ENCODE measurements at regions not wholly inside any gene's neighbourhood (a gene's known extent, or its start where the extent isn't known, plus 50 kb on each side); places are given as distances from the start of the nearest gene placed in this dataset.

GRCh38 chr10:71128311-71128980 is 83.9 kb upstream of the UNC5B start:
- H3K27me3 ChIP-seq (ENCODE audit: control insufficient read depth in 2 of 2, insufficient read depth in 2 of 2, low read length in 2 of 2): peaks cover 12 to 51% of the 10 kb centered on the region in 2 experiments
- H3K79me2 ChIP-seq (ENCODE audit: control insufficient read depth, insufficient read depth, low read length): no peaks in the 10 kb centered on the region
- H2AFZ ChIP-seq (ENCODE audit: low read depth, low read length): no peak overlapping the region
- in situ Hi-C loops (cut with MboI) (no loop called here), intact Hi-C loops (cut with micrococcal nuclease) (no loop called here)
- H3K9me1 ChIP-seq (ENCODE audit: control insufficient read depth, insufficient read depth, low read length): no peaks in the 10 kb centered on the region
- peak in 1 of 4 experiments; percentile 1 for DNase-seq (ENCODE audit: extremely low read depth in 1 of 4, low spot score in 3 of 4)
- no peaks in the 10 kb centered on the region for H4K20me1 ChIP-seq (replicated peaks; ENCODE audit: control insufficient read depth, insufficient read depth, low read length)
- CTCF ChIA-PET (ENCODE audit: low intra/inter-chr PET ratio): no interaction called here
- H3K4me2 ChIP-seq (ENCODE audit: insufficient read depth, low read length): no peak overlapping the region
- no peak overlapping the region for H3K9ac ChIP-seq (ENCODE audit: insufficient read depth in 1 of 2, low read depth in 2 of 2, low read length in 2 of 2)
- no peak overlapping the region for H3K4me3 ChIP-seq
- BruUV-seq (replicated peaks): no TSS peak
- no peaks in the 10 kb centered on the region for H3K9me3 ChIP-seq (replicated peaks; ENCODE audit: control insufficient read depth, insufficient read depth, low read depth, low read length)
- H3K4me1 ChIP-seq (replicated peaks in 1 of 2; ENCODE audit: control insufficient read depth in 2 of 2, insufficient read depth in 2 of 2, low read length in 2 of 2): no peaks in the 10 kb centered on the region
- no peak for FAIRE-seq
- H3K36me3 ChIP-seq (ENCODE audit: control insufficient read depth, insufficient read depth, low read length): no peaks in the 10 kb centered on the region
- WGBS (ENCODE audit: insufficient coverage, low coverage, missing lambda C conversion rate): 1% methylated on average over 7 of the region's 7 CpGs
- POLR2A ChIA-PET: interaction anchor here (0.6 kb wide), 2 partner anchors 19 to 21 kb away, joined by 3 read pairs; no protein-coding TSS in a partner anchor
- ATAC-seq: no peak
- no peak overlapping the region for H3K27ac ChIP-seq (ENCODE audit: extremely low read depth, low read depth, low read length)
- TF ChIP-seq KDM2B (CRISPR knock-in tag; IDR thresholded peaks at IDR 0.05) (no peak), ZNF830 (CRISPR knock-in tag; IDR thresholded peaks at IDR 0.05) (no peak), ZBTB40 (IDR thresholded peaks at IDR 0.05) (no peak), ZBTB40 (CRISPR knock-in tag; IDR thresholded peaks at IDR 0.05) (no peak), POU5F1 (IDR thresholded peaks at IDR 0.05; ENCODE audit: borderline replicate concordance, low read depth, low read length, partially characterized antibody) (no peak), MED1 (CRISPR knock-in tag; IDR thresholded peaks at IDR 0.05; ENCODE audit: borderline replicate concordance) (no peak), TOE1 (IDR thresholded peaks at IDR 0.05; ENCODE audit: borderline replicate concordance) (no peak), TOE1 (CRISPR knock-in tag; IDR thresholded peaks at IDR 0.05; ENCODE audit: borderline replicate concordance, low read depth) (no peak), FOSL1 (tag; conservative IDR thresholded peaks at IDR 0.05) (0 out of 2 replicates have a peak, but pooled peaks have one; percentile 19)

All from K562 (cell line).